Panc1 (cell line): ENCODE measurements at regions not wholly inside any gene's neighbourhood (a gene's known extent, or its start where the extent isn't known, plus 50 kb on each side); places are given as distances from the start of the nearest gene placed in this dataset.

ENCODE experiments used
- CTCF ChIP-seq: fragments of 450-650 bp; IDR thresholded peaks from 2 replicates; pipeline ENCODE4 v1.5.1; 2017; ENCODE audit warnings: mild to moderate bottlenecking
- POLR2AphosphoS5 ChIP-seq: IDR thresholded peaks from 2 replicates; pipeline ENCODE4 v1.6.1; 2012; ENCODE audit warnings: mild to moderate bottlenecking, low read depth, low read length, moderate library complexity
- REST ChIP-seq, 2 experiments: IDR thresholded peaks; 2 replicates each; pipeline ENCODE4 v1.6.1; 2011 to 2012; ENCODE audit warnings: low read depth in 2 of 2, control low read depth in 1 of 2, low read length in 1 of 2, mild to moderate bottlenecking in 1 of 2, moderate library complexity in 1 of 2; ENCODE audit not compliant: insufficient read depth in 1 of 2
- SIN3A ChIP-seq: IDR thresholded peaks from 2 replicates; pipeline ENCODE4 v1.6.1; 2012; ENCODE audit warnings: low read depth, mild to moderate bottlenecking, low read length, moderate library complexity, borderline replicate concordance; ENCODE audit not compliant: insufficient read depth
- TCF7L2 ChIP-seq: IDR thresholded peaks from 2 replicates; pipeline ENCODE4 v1.6.1; 2011; ENCODE audit warnings: mild to moderate bottlenecking, low read depth, low read length, inconsistent platforms

GRCh38 chr6:167707686-167708500 lies 118.8 kb upstream of the AFDN start:
- no peak for TF ChIP-seq CTCF
- no peak for TF ChIP-seq SIN3A
- no peak for TF ChIP-seq POLR2AphosphoS5
- TF ChIP-seq TCF7L2 = no peak
- TF ChIP-seq REST (IDR thresholded peaks at IDR 0.05; ENCODE audit: insufficient read depth in 1 of 2, low read depth in 2 of 2, low read length in 1 of 2) = no peak
